Stimulated activated CD8-positive, alpha-beta memory T cell treated with anti-CD3 and anti-CD28 coated beads, Interleukin-7, amount 100 ng/mL, for 48 hours (primary cell): ENCODE measurements at regions not wholly inside any gene's neighbourhood (a gene's known extent, or its start where the extent isn't known, plus 50 kb on each side); places are given as distances from the start of the nearest gene placed in this dataset.
"Not testable (repeated sequence)": the region's sequence is repeated elsewhere in the genome, so short reads cannot be mapped to it uniquely, and the experiment has no call there.

ENCODE experiments used
- DNase-seq, 2 donors: peaks; one replicate each; pipeline ENCODE4 v3.0.0-alpha.2; 2020; ENCODE audit warnings: low read depth in 1 of 2; ENCODE audit errors: extremely low read depth in 1 of 2

GRCh38 chr4:138591808-138592207 is 349.7 kb upstream of the SLC7A11 start:
- no peak for DNase-seq

DNA sequence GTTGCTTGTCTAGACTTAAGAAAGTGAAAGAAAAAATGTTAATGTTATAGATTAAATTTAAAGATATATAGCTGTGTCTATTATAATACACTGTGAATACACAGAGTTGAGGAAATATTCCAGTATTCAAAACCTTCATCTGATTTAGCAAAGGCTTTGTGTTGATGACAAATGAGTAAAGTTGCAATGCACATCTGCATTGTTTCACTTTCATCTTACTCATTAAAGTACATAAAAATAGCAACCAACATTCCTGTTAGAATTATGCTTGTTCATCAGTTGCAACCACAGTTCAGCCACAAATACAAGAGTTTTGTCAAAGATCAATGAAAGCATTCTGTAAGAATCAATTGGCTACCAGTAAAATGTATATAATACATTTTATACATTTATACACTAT is 346.4 kb upstream of the SLC7A11 start:
- DNase-seq: no peak

- no peak for DNase-seq
Observed at GRCh38 chr4:138579146-138579545, 337.0 kb upstream of the SLC7A11 start.

DNA sequence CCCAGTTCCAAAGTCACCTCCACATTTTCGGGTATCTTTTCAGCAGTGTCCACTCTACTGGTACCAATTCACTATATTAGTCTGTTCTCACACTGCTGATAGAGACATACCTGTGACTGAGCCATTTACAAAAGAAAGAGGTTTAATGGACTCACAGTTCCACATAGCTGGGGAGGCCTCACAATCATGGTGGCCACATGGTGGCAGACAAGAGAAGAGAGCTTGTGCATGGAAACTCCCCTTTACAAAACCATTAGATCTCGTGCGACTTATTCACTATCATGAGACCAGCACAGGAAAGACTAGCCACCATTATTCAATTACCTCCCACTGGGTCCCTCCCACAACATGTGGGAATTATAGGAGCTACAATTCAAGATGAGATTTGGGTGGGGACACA is 335.7 kb upstream of the SLC7A11 start:
- not testable (repeated sequence) for DNase-seq

DNA sequence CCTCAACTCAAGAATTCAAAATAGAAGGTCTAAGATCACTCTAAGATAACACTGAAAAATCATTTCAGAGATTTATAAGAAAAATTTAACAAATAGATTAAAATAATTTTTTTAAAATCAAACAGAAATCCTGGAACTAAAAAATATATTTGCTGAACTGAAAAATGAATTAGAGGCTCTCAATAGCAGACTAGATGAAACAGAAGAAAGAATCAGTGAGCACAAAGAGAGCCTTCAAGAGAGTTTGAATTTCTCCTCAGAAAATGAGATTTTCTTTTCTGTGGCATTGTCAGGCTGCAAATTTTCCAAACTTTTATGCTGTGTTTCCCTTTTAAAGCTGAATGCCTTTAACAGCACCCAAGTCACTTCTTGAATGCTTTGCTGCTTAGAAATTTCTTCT is 335.0 kb upstream of the SLC7A11 start:
- no peak for DNase-seq

DNA sequence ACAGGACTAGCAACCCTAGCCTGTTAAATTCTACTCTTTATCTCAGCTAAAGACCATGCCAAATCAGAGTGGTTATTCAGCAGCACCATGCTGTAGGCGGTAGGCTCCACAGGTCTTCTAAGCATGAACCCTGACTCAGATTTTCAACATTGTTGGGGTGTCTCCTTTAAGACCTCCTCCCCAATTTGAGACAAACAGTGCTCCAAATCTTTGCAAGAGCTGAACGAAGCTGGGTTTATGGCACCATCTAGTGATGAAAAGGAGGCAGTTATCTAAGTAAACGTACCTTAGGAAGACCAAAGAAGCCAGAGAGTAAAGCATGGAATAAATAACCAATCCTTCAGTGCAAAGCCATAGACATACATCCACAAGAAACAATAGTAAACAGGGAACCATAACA is 334.5 kb upstream of the SLC7A11 start:
- DNase-seq: no peak

- DNase-seq: no peak
Observed at GRCh38 chr4:138573246-138573645, 331.1 kb upstream of the SLC7A11 start.

GRCh38 chr4:138572007-138572406 is 329.9 kb upstream of the SLC7A11 start:
- no peak for DNase-seq

DNA sequence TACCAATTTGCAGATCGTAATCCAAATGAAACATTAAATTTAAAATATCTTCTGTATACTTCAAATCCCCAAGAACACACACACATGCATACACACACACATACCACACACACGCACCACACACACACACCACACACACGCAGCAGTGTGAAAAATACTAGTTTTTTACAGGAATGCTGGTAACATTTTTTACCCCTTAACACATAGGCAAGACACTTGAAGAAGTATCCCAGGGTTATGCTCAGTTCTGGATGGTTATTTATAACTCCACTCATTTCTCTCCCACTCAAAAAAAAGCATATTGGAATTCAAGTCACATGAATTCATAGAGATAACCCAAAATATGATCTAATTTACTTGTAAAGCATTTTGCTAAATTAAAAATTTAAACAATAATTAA is 325.5 kb upstream of the SLC7A11 start:
- no peak for DNase-seq

DNA sequence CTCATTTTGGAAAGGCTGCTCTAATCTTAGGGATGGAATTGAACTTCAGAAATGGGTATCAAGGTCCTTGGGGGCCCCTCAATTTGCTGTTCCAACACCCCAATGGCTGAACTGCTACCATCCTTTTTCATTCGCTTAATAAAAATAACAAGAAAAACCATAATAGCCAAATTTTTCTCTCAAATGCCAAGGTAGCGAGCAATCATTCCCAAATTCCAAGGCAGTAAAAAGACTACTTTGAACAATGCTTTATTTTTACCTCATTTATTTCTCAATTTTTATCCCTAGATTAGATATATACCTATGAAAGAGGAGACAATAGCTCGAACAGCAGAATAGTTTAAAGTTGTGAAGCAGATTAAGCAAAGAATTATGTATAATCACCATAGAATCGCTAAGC is 323.4 kb upstream of the SLC7A11 start:
- no peak for DNase-seq

DNA sequence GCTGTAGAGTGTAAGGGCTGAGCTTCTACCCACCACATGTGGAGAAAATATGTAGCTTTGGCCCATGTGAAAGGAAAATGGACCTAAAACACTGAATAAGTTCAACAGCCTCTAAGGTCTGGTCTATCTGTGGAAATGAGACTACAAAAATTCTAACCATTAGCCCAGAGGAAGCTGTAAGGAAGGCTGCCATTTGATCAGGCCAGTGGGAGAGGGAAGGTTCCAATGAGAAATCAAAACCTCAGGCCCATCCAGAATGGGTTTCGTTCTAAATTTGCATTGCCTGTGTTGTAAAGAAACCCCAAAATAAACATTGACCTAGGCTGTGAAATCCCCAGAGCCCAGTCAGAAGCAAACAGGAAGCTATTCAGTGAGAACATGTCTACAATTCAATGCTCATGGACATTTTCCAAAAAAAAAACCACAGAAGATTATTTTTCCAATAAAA is 320.4 kb upstream of the SLC7A11 start:
- no peak for DNase-seq

GRCh38 chr4:138561906-138562305 is 319.8 kb upstream of the SLC7A11 start:
- DNase-seq: no peak

DNA sequence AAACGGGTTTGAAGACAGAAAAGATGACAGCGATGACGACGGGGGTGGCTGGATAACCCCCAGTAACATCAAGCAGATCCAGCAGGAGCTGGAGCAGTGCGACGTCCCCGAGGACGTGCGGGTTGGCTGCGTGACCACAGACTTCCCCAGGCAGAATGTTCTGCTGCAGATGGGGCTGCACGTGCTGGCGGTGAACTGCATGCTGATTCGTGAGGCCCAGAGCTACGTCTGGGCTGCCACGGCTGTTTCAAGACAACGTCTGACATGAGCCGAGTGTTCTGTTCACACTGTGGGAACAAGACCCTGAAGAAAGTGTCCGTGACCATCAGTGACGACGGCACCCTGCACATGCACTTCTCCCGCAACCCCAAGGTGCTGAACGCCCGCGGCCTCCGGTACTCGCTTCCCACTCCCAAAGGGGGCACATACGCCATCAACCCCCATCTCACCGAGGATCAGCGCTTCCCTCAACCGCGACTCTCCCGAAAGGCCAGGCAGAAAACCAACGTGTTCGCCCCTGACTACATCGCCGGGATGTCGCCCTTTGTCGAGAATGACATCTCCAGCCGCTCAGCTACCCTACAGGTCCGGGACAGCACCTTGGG is 319.2 kb upstream of the SLC7A11 start:
- DNase-seq: no peak

DNA sequence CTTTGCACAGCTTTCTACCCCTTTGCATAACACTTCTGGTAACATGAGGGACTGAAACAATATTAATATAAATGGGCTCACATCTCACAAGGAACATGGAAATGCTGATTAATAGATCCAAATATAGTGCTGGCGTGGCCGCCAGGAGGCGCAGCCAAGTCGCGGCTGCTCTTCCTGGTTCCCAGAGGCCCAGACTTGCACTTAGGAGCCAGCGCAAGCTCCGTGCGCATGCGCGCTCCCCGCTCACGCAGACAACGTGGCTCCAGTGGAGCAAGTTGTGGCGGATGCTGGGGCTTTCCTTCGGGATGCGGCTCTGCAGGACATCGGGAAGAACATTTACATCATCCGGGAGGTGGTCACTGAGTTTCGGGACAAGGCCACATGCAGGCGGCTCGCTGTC is 318.3 kb upstream of the SLC7A11 start:
- DNase-seq: no peak

GRCh38 chr4:138558886-138559285 is 316.7 kb upstream of the SLC7A11 start:
- no peak for DNase-seq

DNA sequence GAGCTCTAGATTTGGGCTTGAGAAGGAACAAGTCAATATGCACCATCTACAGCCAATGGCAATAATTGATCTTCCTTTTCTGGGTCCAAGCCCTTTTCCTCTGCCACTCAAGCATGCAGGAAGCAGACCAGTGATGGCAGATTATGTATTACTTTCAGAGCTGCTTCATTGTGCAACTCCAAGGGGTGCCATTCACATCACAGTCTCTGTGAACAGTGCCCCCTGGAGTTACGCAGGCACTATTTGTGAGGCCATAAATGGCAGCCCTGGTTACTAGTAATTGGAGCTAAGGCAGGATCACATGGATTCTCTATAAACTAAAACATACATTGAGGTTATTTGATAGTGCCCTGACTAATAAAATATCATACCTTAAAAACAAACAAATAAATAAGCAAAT is 313.4 kb upstream of the SLC7A11 start:
- no peak for DNase-seq

- no peak for DNase-seq
Observed at GRCh38 chr4:138555108-138555507, 313.0 kb upstream of the SLC7A11 start.

GRCh38 chr4:138553001-138553845 is 311.1 kb upstream of the SLC7A11 start:
- DNase-seq: no peak

GRCh38 chr4:138542191-138542776 is 300.1 kb upstream of the SLC7A11 start:
- no peak for DNase-seq

- no peak for DNase-seq
Observed at GRCh38 chr4:138540056-138540800, 298.1 kb upstream of the SLC7A11 start.

- DNase-seq: no peak
Observed at GRCh38 chr4:138538743-138539142, 296.6 kb upstream of the SLC7A11 start.
